Immature natural killer cell (primary cell): ENCODE measurements at regions not wholly inside any gene's neighbourhood (a gene's known extent, or its start where the extent isn't known, plus 50 kb on each side); places are given as distances from the start of the nearest gene placed in this dataset.
"Not testable (repeated sequence)": the region's sequence is repeated elsewhere in the genome, so short reads cannot be mapped to it uniquely, and the experiment has no call there.

Experiments
- DNase-seq, 3 donors: peaks; one replicate each; pipeline ENCODE4 v3.0.0; 2022; ENCODE audit warnings: mixed read lengths in 1 of 3
- H3K27ac Mint-ChIP-seq, 6 donors: one replicate each; pipeline ENCODE4 v1.8.0; 2020; ENCODE audit warnings: mixed read lengths in 6 of 6, mild to moderate bottlenecking in 5 of 6, inconsistent platforms in 4 of 6, moderate library complexity in 3 of 6
- H3K27me3 Mint-ChIP-seq, 3 donors: one replicate each; pipeline ENCODE4 v1.8.0; 2020 to 2021; ENCODE audit warnings: low read depth in 3 of 3, mild to moderate bottlenecking in 3 of 3, mixed read lengths in 3 of 3, moderate library complexity in 3 of 3, inconsistent platforms in 1 of 3
- H3K36me3 Mint-ChIP-seq, 3 donors: one replicate each; pipeline ENCODE4 v1.8.0; 2020; ENCODE audit warnings: mixed read lengths in 3 of 3, inconsistent platforms in 2 of 3, mild to moderate bottlenecking in 2 of 3
- H3K4me1 Mint-ChIP-seq, 2 donors: one replicate each; pipeline ENCODE4 v1.8.0; 2020; ENCODE audit warnings: inconsistent platforms in 2 of 2, mild to moderate bottlenecking in 2 of 2, mixed read lengths in 2 of 2, moderate library complexity in 1 of 2
- H3K4me3 Mint-ChIP-seq, 5 donors: one replicate each; pipeline ENCODE4 v1.8.0; 2020; ENCODE audit warnings: mild to moderate bottlenecking in 5 of 5, mixed read lengths in 5 of 5, inconsistent platforms in 3 of 5, moderate library complexity in 3 of 5
- H3K9me3 Mint-ChIP-seq, 6 donors: one replicate each; pipeline ENCODE4 v1.8.0; 2020; ENCODE audit warnings: mild to moderate bottlenecking in 6 of 6, mixed read lengths in 6 of 6, inconsistent platforms in 4 of 6, moderate library complexity in 3 of 6

GRCh38 chr21:32860399-32860798, 88.8 kb upstream of the PAXBP1 start:
- Mint-ChIP-seq H3K4me3 (no peak overlapping the region), H3K27me3 (peaks cover 0 to 20% (median 8%) of the 10 kb centered on the region in 3 donors), H3K36me3 (peaks cover 0 to 5% (median 4%) of the 10 kb centered on the region in 3 donors), H3K27ac (no peak overlapping the region), H3K9me3 (peaks cover 0 to 10% (median 4%) of the 10 kb centered on the region in 6 donors), H3K4me1 (no peaks in the 10 kb centered on the region)
- DNase-seq = no peak

GRCh38 chr21:32861866-32862265, 90.3 kb upstream of the PAXBP1 start:
- H3K27ac Mint-ChIP-seq = no peak overlapping the region
- H3K4me3 Mint-ChIP-seq = no peak overlapping the region
- no peak for DNase-seq
- peaks cover 2 to 21% (median 14%) of the 10 kb centered on the region in 3 donors for H3K27me3 Mint-ChIP-seq
- no peaks in the 10 kb centered on the region for H3K4me1 Mint-ChIP-seq
- peaks cover 0 to 4% (median 2%) of the 10 kb centered on the region in 3 donors for H3K36me3 Mint-ChIP-seq
- H3K9me3 Mint-ChIP-seq = peaks cover 0 to 7% (median 3%) of the 10 kb centered on the region in 6 donors

GRCh38 chr21:32867597-32867996, 96.0 kb upstream of the PAXBP1 start:
- Mint-ChIP-seq H3K27me3 (peaks cover 2 to 29% (median 15%) of the 10 kb centered on the region in 3 donors), H3K27ac (no peak overlapping the region), H3K4me1 (no peaks in the 10 kb centered on the region), H3K36me3 (no peaks in the 10 kb centered on the region), H3K4me3 (no peak overlapping the region), H3K9me3 (no peaks in the 10 kb centered on the region)
- DNase-seq = no peak

- H3K9me3 Mint-ChIP-seq = no peaks in the 10 kb centered on the region
- H3K4me3 Mint-ChIP-seq = no peak overlapping the region
- H3K36me3 Mint-ChIP-seq = no peaks in the 10 kb centered on the region
- no peaks in the 10 kb centered on the region for H3K4me1 Mint-ChIP-seq
- no peak for DNase-seq
- H3K27ac Mint-ChIP-seq = no peak overlapping the region
- H3K27me3 Mint-ChIP-seq = peaks cover 2 to 24% (median 11%) of the 10 kb centered on the region in 3 donors
These were observed 97.3 kb upstream of the PAXBP1 start for GRCh38 chr21:32868631-32869454.

- Mint-ChIP-seq H3K27ac (no peak overlapping the region), H3K36me3 (no peaks in the 10 kb centered on the region), H3K27me3 (peaks cover 2 to 26% (median 11%) of the 10 kb centered on the region in 3 donors), H3K4me1 (no peaks in the 10 kb centered on the region), H3K4me3 (no peak overlapping the region), H3K9me3 (no peaks in the 10 kb centered on the region)
- no peak for DNase-seq
These were observed 97.9 kb upstream of the PAXBP1 start for GRCh38 chr21:32869459-32869858.

GRCh38 chr21:32876426-32876825, 104.9 kb upstream of the PAXBP1 start:
- Mint-ChIP-seq H3K9me3 (no peaks in the 10 kb centered on the region), H3K36me3 (peaks cover 0 to 5% (median 0%) of the 10 kb centered on the region in 3 donors), H3K4me3 (no peak overlapping the region), H3K27me3 (peaks cover 0 to 10% (median 3%) of the 10 kb centered on the region in 3 donors), H3K4me1 (no peaks in the 10 kb centered on the region), H3K27ac (no peak overlapping the region)
- no peak for DNase-seq

- not testable (repeated sequence) for H3K27ac Mint-ChIP-seq, H3K27me3 Mint-ChIP-seq, H3K4me3 Mint-ChIP-seq, H3K36me3 Mint-ChIP-seq, H3K9me3 Mint-ChIP-seq, H3K4me1 Mint-ChIP-seq, DNase-seq
These were observed 106.3 kb upstream of the PAXBP1 start for GRCh38 chr21:32877888-32878287.

GRCh38 chr21:32878661-32879060, 107.1 kb upstream of the PAXBP1 start:
- peaks cover 0 to 10% (median 6%) of the 10 kb centered on the region in 3 donors for H3K27me3 Mint-ChIP-seq
- H3K27ac Mint-ChIP-seq = no peak overlapping the region
- peaks cover 0 to 5% (median 0%) of the 10 kb centered on the region in 3 donors for H3K36me3 Mint-ChIP-seq
- no peak overlapping the region for H3K4me3 Mint-ChIP-seq
- H3K4me1 Mint-ChIP-seq = no peaks in the 10 kb centered on the region
- DNase-seq = no peak
- H3K9me3 Mint-ChIP-seq = no peaks in the 10 kb centered on the region

- H3K36me3 Mint-ChIP-seq = no peaks in the 10 kb centered on the region
- H3K27me3 Mint-ChIP-seq = peaks cover 0 to 9% (median 8%) of the 10 kb centered on the region in 3 donors
- DNase-seq = no peak
- H3K4me3 Mint-ChIP-seq = no peak overlapping the region
- H3K27ac Mint-ChIP-seq = no peak overlapping the region
- H3K9me3 Mint-ChIP-seq = peaks cover 0 to 3% (median 0%) of the 10 kb centered on the region in 6 donors
- H3K4me1 Mint-ChIP-seq = peaks cover 7 to 9% of the 10 kb centered on the region in 2 donors
These were observed 109.9 kb upstream of the PAXBP1 start for GRCh38 chr21:32881458-32881857.

GRCh38 chr21:32884062-32884461, 112.5 kb upstream of the PAXBP1 start:
- H3K27ac Mint-ChIP-seq = no peak overlapping the region
- H3K4me3 Mint-ChIP-seq = no peak overlapping the region
- peaks cover 0 to 10% (median 6%) of the 10 kb centered on the region in 3 donors for H3K27me3 Mint-ChIP-seq
- peaks cover 0 to 3% (median 0%) of the 10 kb centered on the region in 6 donors for H3K9me3 Mint-ChIP-seq
- no peak for DNase-seq
- peaks cover 14 to 17% of the 10 kb centered on the region in 2 donors for H3K4me1 Mint-ChIP-seq
- H3K36me3 Mint-ChIP-seq = no peaks in the 10 kb centered on the region

- Mint-ChIP-seq H3K36me3 (no peaks in the 10 kb centered on the region), H3K27ac (peak overlapping the region in 5 of 6 donors; percentile 4 to 74 (median 63))
These were observed 114.8 kb upstream of the PAXBP1 start for GRCh38 chr21:32886339-32886738.

GRCh38 chr21:32887026-32887425, 115.5 kb upstream of the PAXBP1 start:
- Mint-ChIP-seq H3K9me3 (peaks cover 0 to 3% (median 0%) of the 10 kb centered on the region in 6 donors), H3K4me1 (peaks cover 14 to 17% of the 10 kb centered on the region in 2 donors), H3K27ac (peak overlapping the region in 2 of 6 donors; percentile 63 to 74), H3K4me3 (peak overlapping the region; percentile 19 to 82 (median 74)), H3K27me3 (peaks cover 2 to 13% (median 12%) of the 10 kb centered on the region in 3 donors), H3K36me3 (no peaks in the 10 kb centered on the region)
- DNase-seq = no peak

More at GRCh38 chr21:32886339-32886738, 114.8 kb upstream of the PAXBP1 start:
- DNase-seq = peak in 2 of 3 donors; percentile 2 to 21
- Mint-ChIP-seq H3K4me1 (peaks cover 14 to 17% of the 10 kb centered on the region in 2 donors), H3K4me3 (peak overlapping the region; percentile 68 to 82 (median 74)), H3K27me3 (peaks cover 2 to 13% (median 12%) of the 10 kb centered on the region in 3 donors), H3K9me3 (peaks cover 0 to 3% (median 0%) of the 10 kb centered on the region in 6 donors)

GRCh38 chr21:32888971-32889370, 117.4 kb upstream of the PAXBP1 start:
- Mint-ChIP-seq H3K27ac (no peak overlapping the region), H3K4me1 (peaks cover 14 to 17% of the 10 kb centered on the region in 2 donors), H3K4me3 (no peak overlapping the region), H3K36me3 (peaks cover 0 to under 1% (median 0%) of the 10 kb centered on the region in 3 donors), H3K9me3 (peaks cover 0 to 3% (median under 1%) of the 10 kb centered on the region in 6 donors), H3K27me3 (peaks cover 2 to 10% (median 8%) of the 10 kb centered on the region in 3 donors)
- DNase-seq = no peak

GRCh38 chr21:32889596-32889995, 118.0 kb upstream of the PAXBP1 start:
- Mint-ChIP-seq H3K27ac (no peak overlapping the region), H3K27me3 (peaks cover 2 to 14% (median 9%) of the 10 kb centered on the region in 3 donors), H3K36me3 (peaks cover 0 to 5% (median 0%) of the 10 kb centered on the region in 3 donors), H3K4me3 (no peak overlapping the region), H3K4me1 (peaks cover 14 to 17% of the 10 kb centered on the region in 2 donors), H3K9me3 (peaks cover 0 to 5% (median under 1%) of the 10 kb centered on the region in 6 donors)
- no peak for DNase-seq
